GM19238 (cell line): ENCODE measurements at regions not wholly inside any gene's neighbourhood (a gene's known extent, or its start where the extent isn't known, plus 50 kb on each side); places are given as distances from the start of the nearest gene placed in this dataset.
"Not testable (repeated sequence)": the region's sequence is repeated elsewhere in the genome, so short reads cannot be mapped to it uniquely, and the experiment has no call there.

Experiments used
- DNase-seq: peaks from one replicate; pipeline ENCODE4 v3.0.0; 2011; ENCODE audit warnings: low spot score; ENCODE audit not compliant: insufficient read length

DNA sequence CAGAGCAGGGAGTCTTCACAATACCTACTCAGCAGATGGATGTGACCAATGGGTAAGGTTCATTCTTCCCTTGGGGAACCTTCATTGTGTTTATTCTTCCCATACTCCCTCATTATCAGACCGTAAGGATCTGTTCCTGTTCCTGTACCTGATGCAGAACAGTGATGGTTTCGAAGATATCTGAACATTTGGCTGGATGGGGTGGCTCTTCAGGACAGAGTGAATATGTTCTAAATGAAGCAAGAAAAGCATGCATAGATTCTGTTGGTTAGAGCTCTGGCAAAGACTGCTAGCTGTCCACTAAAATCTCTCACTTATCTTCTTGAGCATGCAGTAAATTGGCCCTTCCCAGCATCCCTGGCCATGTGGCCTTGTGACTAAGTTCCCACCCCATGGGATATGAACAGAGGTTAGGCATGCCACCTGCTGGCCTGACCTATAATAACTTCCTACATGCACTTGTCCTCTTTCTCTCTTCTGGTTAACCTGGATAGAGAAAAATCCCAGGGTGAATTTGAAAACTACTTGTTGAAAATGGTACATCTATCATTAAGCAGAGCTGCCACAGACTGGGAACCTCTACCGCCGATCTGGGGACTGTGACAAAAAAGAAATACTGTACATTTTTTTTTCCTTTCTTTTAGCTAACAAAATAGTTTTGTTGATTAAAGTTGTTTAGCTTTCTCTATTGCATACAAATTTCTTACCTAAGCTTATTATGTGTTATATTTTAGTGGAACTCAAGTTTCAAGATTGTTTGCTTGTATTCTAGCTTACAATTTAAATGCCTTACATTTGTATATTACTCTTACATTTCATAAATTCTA lies 60.0 kb upstream of the BANK1 start:
- DNase-seq = peak; percentile 1

GRCh38 chr4:101727238-101727637 lies 63.3 kb upstream of the BANK1 start:
- DNase-seq = no peak

DNA sequence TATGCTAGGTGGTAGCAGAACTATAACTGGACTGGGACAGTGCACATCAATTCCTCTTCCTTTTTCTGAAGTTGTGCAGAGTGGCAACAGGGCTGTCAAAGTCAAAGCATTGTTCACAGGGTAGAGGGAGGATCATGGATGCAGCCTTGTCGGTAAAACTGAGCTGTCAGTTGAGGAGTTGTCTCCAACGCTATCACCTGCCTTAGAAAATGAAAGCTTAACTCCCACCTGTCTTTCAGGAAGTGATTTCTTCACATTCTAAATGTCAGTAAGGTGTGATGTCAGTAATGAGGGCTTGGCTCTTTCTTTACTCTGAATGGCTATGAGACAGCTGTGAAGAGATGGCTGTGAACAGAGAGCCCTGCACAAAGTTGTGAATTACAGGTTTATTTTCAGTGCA lies 66.4 kb upstream of the BANK1 start:
- no peak for DNase-seq

- no peak for DNase-seq
These were observed 71.7 kb upstream of the BANK1 start for GRCh38 chr4:101718810-101719209.

DNA sequence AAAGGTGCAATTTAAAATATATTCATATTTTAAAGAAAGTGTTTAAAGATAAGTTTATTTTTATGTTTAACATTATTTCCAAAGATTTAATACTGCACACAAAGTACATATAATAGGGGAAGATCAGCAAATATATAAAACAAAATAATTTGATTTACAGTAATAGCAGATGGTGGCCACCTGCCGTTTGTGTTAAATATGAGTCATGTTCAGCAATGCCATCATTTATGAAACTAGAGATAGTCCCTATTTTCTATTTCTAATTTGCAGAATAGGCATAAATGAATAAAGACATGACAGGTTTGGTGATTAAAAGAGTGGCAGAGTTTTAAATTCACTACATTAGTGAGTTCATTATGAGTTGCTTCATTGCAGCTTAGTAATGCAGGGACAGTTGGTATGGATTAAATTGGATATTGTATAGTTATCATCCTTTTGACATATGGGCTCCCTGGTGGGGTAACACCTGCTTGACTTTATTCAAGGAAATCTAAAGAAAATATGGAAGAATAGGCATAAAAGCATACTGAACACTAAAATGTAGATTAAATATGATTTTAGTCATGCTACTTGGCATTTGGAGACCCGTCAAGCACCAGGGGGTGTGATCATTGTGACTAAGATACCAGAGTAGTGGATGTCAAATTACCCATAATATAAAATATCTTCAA lies 78.8 kb upstream of the BANK1 start:
- DNase-seq = no peak

- DNase-seq = no peak
These were observed 79.7 kb upstream of the BANK1 start for GRCh38 chr4:101710806-101711205.

DNA sequence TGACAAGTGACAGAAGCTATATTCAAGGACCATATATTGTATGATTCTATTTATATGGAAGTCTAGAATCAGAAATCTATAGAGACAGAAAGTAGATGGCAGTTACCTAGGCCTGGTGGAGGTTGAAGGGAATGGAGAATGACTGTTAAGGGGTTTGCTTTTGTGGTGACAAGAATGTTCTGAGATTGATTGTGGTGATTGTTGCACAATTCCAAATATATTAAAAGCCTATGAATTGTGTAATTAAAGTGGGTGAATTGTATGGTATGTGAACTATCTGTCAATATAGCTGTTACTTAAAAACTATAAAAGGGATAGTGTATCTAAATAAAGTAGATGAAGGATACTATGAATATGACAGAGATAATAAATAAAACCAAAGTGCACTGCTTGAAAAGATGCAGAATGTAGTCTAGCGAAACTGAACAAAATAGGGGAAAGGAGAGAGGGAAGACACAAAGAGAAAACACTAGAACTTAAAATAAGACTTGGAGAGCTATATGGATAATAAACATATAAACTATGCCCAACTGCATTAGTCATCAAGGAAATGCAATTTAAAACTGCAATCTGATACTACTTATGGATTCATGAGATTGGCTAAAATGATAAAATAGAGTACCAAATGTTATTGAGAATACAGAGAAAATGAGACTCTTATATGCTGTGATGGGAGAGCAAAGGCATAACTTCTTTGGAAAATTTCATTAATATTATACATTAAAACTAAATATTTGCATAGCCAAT lies 82.1 kb upstream of the BANK1 start:
- no peak for DNase-seq

- DNase-seq = no peak
These were observed 82.9 kb upstream of the BANK1 start for GRCh38 chr4:101707596-101707995.

GRCh38 chr4:101706535-101707057 lies 83.9 kb upstream of the BANK1 start:
- DNase-seq = no peak

DNA sequence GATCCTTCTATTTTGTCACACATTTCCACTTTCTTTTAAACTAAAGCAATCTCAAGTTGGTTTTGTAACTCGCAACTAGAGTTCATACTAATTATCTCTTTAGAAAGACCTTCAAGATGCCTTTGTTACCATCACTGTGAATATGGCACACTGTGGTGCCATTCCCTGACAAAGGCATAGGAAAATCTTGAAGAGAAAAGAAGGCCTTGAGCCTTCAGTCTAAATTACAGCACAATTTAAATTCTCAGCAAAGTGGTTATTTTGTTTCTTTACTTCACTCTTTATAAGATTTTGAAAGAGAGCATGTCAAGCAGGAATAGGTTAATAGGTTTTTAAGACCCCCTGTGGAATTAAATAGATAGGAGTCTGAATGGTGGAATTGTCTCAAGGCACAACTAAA lies 89.0 kb upstream of the BANK1 start:
- no peak for DNase-seq

- no peak for DNase-seq
These were observed 90.9 kb upstream of the BANK1 start for GRCh38 chr4:101699441-101700124.

DNA sequence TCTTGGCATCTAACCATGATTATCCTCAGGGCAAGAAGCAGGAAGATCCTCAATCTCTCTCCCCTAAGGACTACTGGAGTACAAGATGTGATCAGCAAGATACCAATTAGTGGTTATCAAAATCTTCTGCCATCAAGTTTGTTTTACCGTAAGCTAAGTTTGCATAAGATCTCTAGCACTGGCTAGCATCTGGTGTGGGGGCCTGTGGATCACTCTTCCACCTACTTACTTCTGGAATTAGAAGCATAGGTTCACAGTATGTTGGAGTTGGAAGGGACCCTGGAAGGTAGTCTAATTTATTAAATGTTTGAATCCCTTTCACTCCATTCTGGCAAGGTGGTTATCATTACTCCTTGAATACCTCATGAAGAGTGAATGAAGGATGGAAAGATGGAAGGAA lies 93.3 kb upstream of the BANK1 start:
- DNase-seq = no peak

- DNase-seq = no peak
These were observed 94.1 kb upstream of the BANK1 start for GRCh38 chr4:101696276-101697010.

- no peak for DNase-seq
These were observed 95.4 kb upstream of the BANK1 start for GRCh38 chr4:101695176-101695575.

- not testable (repeated sequence) for DNase-seq
These were observed 96.1 kb upstream of the BANK1 start for GRCh38 chr4:101694403-101694802.

- no peak for DNase-seq
These were observed 96.6 kb upstream of the BANK1 start for GRCh38 chr4:101693842-101694398.

- no peak for DNase-seq
These were observed 101.3 kb upstream of the BANK1 start for GRCh38 chr4:101689220-101689619.

- DNase-seq = no peak
These were observed 105.4 kb upstream of the BANK1 start for GRCh38 chr4:101685126-101685525.

GRCh38 chr4:101682946-101683345 lies 107.6 kb upstream of the BANK1 start:
- DNase-seq = no peak

- DNase-seq = no peak
These were observed 112.3 kb upstream of the BANK1 start for GRCh38 chr4:101678180-101678579.
